ENCODE measurements at regions not wholly inside any gene's neighbourhood (a gene's known extent, or its start where the extent isn't known, plus 50 kb on each side); places are given as distances from the start of the nearest gene placed in this dataset.
A peak's percentile ranks its signal among the peaks of the same experiment; 100 is the strongest.

GRCh38 chr12:5251786-5252185 is 180.1 kb upstream of the NTF3 start:
- Mint-ChIP-seq H3K4me1 (ENCODE audit: low read depth) (no peaks in the 10 kb centered on the region), H3K4me3 (no peak overlapping the region), H3K27ac (no peak overlapping the region), H3K9me3 (no peaks in the 10 kb centered on the region), H3K36me3 (ENCODE audit: low read depth) (no peaks in the 10 kb centered on the region), H3K27me3 (ENCODE audit: insufficient read depth) (peaks cover 14% of the 10 kb centered on the region; the same call in 1 of the 2 replicates)
- no peak for TF ChIP-seq CTCF (IDR thresholded peaks at IDR 0.05)
- no peak for DNase-seq

DNA sequence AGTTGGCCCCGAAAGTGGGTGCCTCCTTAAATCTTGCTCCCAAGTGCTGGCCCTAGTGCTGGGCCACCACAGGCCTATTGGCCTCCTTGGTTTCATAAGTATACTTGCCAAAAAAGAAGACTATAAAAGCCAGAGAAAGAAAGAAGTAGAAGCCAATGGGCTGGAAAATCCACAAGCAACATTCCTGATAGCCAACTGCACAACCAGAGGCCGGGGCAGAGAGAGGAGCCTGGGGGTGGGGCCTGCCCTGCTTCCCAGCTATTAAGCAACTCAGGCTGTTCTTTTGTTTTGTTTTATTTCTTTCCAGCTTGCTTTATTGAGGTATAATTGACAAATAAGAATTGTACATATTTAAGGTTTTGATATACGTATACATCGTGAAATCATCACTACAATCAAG is 177.2 kb upstream of the NTF3 start:
- H3K27ac Mint-ChIP-seq: no peak overlapping the region
- H3K4me3 Mint-ChIP-seq: no peak overlapping the region
- no peak for DNase-seq

GRCh38 chr12:5257763-5258495 is 174.0 kb upstream of the NTF3 start:
- no peak for TF ChIP-seq CTCF (IDR thresholded peaks at IDR 0.05)
- Mint-ChIP-seq H3K36me3 (ENCODE audit: low read depth) (no peaks in the 10 kb centered on the region), H3K9me3 (no peaks in the 10 kb centered on the region), H3K27ac (no peak overlapping the region), H3K4me1 (ENCODE audit: low read depth) (no peaks in the 10 kb centered on the region), H3K4me3 (no peak overlapping the region), H3K27me3 (ENCODE audit: insufficient read depth) (peaks cover 7% of the 10 kb centered on the region)
- DNase-seq: no peak

More for the DNA sequence above, 177.2 kb upstream of the NTF3 start:
- no peak for TF ChIP-seq CTCF (IDR thresholded peaks at IDR 0.05)
- H3K9me3 Mint-ChIP-seq: no peaks in the 10 kb centered on the region
- no peaks in the 10 kb centered on the region for H3K4me1 Mint-ChIP-seq (ENCODE audit: low read depth)
- H3K27me3 Mint-ChIP-seq (ENCODE audit: insufficient read depth): peaks cover 11% of the 10 kb centered on the region
- H3K36me3 Mint-ChIP-seq (ENCODE audit: low read depth): no peaks in the 10 kb centered on the region

GRCh38 chr12:5258498-5258897 is 173.4 kb upstream of the NTF3 start:
- no peak for TF ChIP-seq CTCF (IDR thresholded peaks at IDR 0.05)
- peak overlapping the region; percentile 42 for H3K27ac Mint-ChIP-seq
- peak; percentile 69 for DNase-seq
- H3K27me3 Mint-ChIP-seq (ENCODE audit: insufficient read depth): peaks cover 7% of the 10 kb centered on the region
- no peaks in the 10 kb centered on the region for H3K9me3 Mint-ChIP-seq
- H3K4me3 Mint-ChIP-seq: peak overlapping the region; percentile 32; the same call in 1 of the 2 replicates
- no peaks in the 10 kb centered on the region for H3K36me3 Mint-ChIP-seq (ENCODE audit: low read depth)
- H3K4me1 Mint-ChIP-seq (ENCODE audit: low read depth): no peaks in the 10 kb centered on the region

DNA sequence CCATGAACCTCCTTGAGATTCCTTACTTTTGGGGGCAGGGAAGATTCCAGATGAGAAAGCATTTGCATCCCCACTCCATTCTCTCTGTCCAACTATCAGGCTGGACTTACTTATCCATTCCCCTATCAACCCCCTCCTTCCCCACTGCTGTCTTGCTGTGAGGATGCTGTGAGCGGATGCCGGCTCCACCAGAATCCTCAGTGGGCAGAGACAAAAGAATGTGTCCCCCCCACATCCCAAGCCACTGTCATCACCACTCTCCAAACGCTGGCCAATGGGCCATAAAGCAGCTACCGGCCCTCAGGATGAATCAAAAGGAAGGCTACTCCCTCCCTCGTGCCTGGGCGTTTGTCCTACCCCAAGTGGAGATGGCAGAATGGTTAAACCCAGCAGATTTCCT is 173.0 kb upstream of the NTF3 start:
- H3K27me3 Mint-ChIP-seq (ENCODE audit: insufficient read depth): peaks cover 8% of the 10 kb centered on the region
- no peak for TF ChIP-seq CTCF (IDR thresholded peaks at IDR 0.05)
- no peaks in the 10 kb centered on the region for H3K36me3 Mint-ChIP-seq (ENCODE audit: low read depth)
- no peaks in the 10 kb centered on the region for H3K9me3 Mint-ChIP-seq
- no peak for DNase-seq
- H3K4me1 Mint-ChIP-seq (ENCODE audit: low read depth): no peaks in the 10 kb centered on the region
- peak overlapping the region; percentile 32; the same call in 1 of the 2 replicates for H3K4me3 Mint-ChIP-seq
- peak overlapping the region; percentile 42 for H3K27ac Mint-ChIP-seq
